WTC11 (cell line): ENCODE measurements at regions not wholly inside any gene's neighbourhood (a gene's known extent, or its start where the extent isn't known, plus 50 kb on each side); places are given as distances from the start of the nearest gene placed in this dataset.

Experiments used
- ATAC-seq: fragments of 200-7000 bp; cut with Tn5 transposase; 2 replicates; pipeline ENCODE4 v1.10.0; 2021; ENCODE audit warnings: mild to moderate bottlenecking, moderate library complexity
- CTCF ChIA-PET: fragments of 300-600 bp; sonication (Branson Sonifier 250); formaldehyde crosslinking; loops from one replicate; lab custom pipeline; 2021; ENCODE audit warnings: antibody characterized with exemption; lab: Charles Lee
- POLR2A ChIA-PET: fragments of 350-600 bp; sonication (Branson Sonifier 250); formaldehyde crosslinking; loops from one replicate; lab custom pipeline; 2021; ENCODE audit warnings: antibody characterized with exemption; lab: Charles Lee
- DNase-seq: peaks from one replicate; pipeline ENCODE4 v3.0.0; 2021; ENCODE audit warnings: low spot score
- H3K27ac Mint-ChIP-seq: 2 replicates; pipeline ENCODE4 v1.8.0; 2021; ENCODE audit warnings: mixed read lengths
- H3K27me3 Mint-ChIP-seq: 2 replicates; pipeline ENCODE4 v1.8.0; 2021; ENCODE audit warnings: low read depth, mild to moderate bottlenecking, moderate library complexity, mixed read lengths
- H3K36me3 Mint-ChIP-seq: 2 replicates; pipeline ENCODE4 v1.8.0; 2021; ENCODE audit warnings: mixed read lengths
- H3K4me1 Mint-ChIP-seq: 2 replicates; pipeline ENCODE4 v1.8.0; 2022; ENCODE audit warnings: mixed read lengths
- H3K4me3 Mint-ChIP-seq: 2 replicates; pipeline ENCODE4 v1.8.0; 2021; ENCODE audit warnings: mild to moderate bottlenecking, moderate library complexity, mixed read lengths
- H3K9me3 Mint-ChIP-seq: 2 replicates; pipeline ENCODE4 v1.8.0; 2021; ENCODE audit warnings: mixed read lengths
- ATF2 ChIP-seq: sonication (generic); formaldehyde crosslinking; IDR thresholded peaks from 2 replicates; pipeline ENCODE4 v1.8.1; 2022; ENCODE audit warnings: low read depth, missing genetic modification reagents, borderline replicate concordance
- ELF4 ChIP-seq: sonication (generic); formaldehyde crosslinking; IDR thresholded peaks from 2 replicates; pipeline ENCODE4 v1.8.1; 2022; ENCODE audit warnings: low read depth, mild to moderate bottlenecking, moderate library complexity, missing genetic modification reagents
- MLX ChIP-seq: sonication (generic); formaldehyde crosslinking; IDR thresholded peaks from 2 replicates; pipeline ENCODE4 v1.8.1; 2023; ENCODE audit warnings: mild to moderate bottlenecking, missing genetic modification reagents, moderate library complexity
- SMAD4 ChIP-seq: sonication (generic); formaldehyde crosslinking; IDR thresholded peaks from 2 replicates; pipeline ENCODE4 v1.8.0; 2022; ENCODE audit warnings: mild to moderate bottlenecking, missing genetic modification reagents
- ZBTB43 ChIP-seq: sonication (generic); formaldehyde crosslinking; IDR thresholded peaks from 2 replicates; pipeline ENCODE4 v1.8.1; 2023; ENCODE audit warnings: mild to moderate bottlenecking, missing genetic modification reagents
- TF ChIP-seq, protein P1 (sequence below): sonication (generic); formaldehyde crosslinking; IDR thresholded peaks from 2 replicates; pipeline ENCODE4 v1.8.0; 2022; ENCODE audit warnings: missing genetic modification reagents
- TF ChIP-seq, protein P2 (sequence below): sonication (generic); formaldehyde crosslinking; IDR thresholded peaks from 2 replicates; pipeline ENCODE4 v1.8.0; 2022; ENCODE audit warnings: mild to moderate bottlenecking, missing genetic modification reagents
- TF ChIP-seq, protein P3 (sequence below): fragments of 200-600 bp; IDR thresholded peaks from 2 replicates; pipeline ENCODE4 v1.8.0; 2022; ENCODE audit warnings: antibody characterized with exemption
- TF ChIP-seq, protein P4 (sequence below): sonication (generic); formaldehyde crosslinking; IDR thresholded peaks from 2 replicates; pipeline ENCODE4 v1.8.1; 2023; ENCODE audit warnings: mild to moderate bottlenecking, missing genetic modification reagents, borderline replicate concordance
- TF ChIP-seq, protein P5 (sequence below): sonication (generic); formaldehyde crosslinking; IDR thresholded peaks from 2 replicates; pipeline ENCODE4 v1.8.1; 2022; ENCODE audit warnings: low read depth, mild to moderate bottlenecking, moderate library complexity, missing genetic modification reagents, borderline replicate concordance
- TF ChIP-seq, protein P6 (sequence below): sonication (generic); formaldehyde crosslinking; IDR thresholded peaks from 2 replicates; pipeline ENCODE4 v1.8.0; 2023; ENCODE audit warnings: missing genetic modification reagents, mild to moderate bottlenecking, borderline replicate concordance

DNA sequence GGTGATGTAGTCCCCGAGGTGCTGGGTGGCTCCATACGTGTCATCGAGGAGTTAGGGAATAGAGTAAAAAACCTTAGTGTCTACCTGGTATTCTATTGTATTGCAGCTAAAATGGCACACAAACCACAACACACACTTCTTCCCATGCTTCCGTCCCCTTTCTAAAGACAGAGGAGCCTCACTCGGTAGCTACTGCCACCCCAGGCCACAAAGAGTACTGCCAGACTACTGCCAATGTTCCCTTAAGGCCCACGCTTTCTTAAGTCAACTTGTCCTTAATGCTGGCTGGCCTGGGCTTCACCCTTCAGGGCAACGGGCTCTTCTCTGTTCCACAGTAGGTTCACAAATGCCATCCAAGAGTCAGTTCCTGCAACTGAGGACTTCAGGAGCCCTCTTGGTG lies 673.0 kb downstream of the ELAVL2 start:
- ChIA-PET POLR2A (no interaction called here), CTCF (interaction anchor here (0.6 to 0.7 kb wide), 2 partner anchors 10 to 122 kb away, joined by 5 to 7 read pairs; no protein-coding TSS in a partner anchor)
- Mint-ChIP-seq H3K27ac (no peak overlapping the region), H3K36me3 (no peaks in the 10 kb centered on the region), H3K27me3 (no peaks in the 10 kb centered on the region), H3K4me1 (peaks cover 18% of the 10 kb centered on the region), H3K9me3 (peaks cover 25% of the 10 kb centered on the region), H3K4me3 (no peak overlapping the region)
- peak; percentile 86 for ATAC-seq
- no peak for TF ChIP-seq MLX (CRISPR knock-in tag)
- TF ChIP-seq, protein P1, sequence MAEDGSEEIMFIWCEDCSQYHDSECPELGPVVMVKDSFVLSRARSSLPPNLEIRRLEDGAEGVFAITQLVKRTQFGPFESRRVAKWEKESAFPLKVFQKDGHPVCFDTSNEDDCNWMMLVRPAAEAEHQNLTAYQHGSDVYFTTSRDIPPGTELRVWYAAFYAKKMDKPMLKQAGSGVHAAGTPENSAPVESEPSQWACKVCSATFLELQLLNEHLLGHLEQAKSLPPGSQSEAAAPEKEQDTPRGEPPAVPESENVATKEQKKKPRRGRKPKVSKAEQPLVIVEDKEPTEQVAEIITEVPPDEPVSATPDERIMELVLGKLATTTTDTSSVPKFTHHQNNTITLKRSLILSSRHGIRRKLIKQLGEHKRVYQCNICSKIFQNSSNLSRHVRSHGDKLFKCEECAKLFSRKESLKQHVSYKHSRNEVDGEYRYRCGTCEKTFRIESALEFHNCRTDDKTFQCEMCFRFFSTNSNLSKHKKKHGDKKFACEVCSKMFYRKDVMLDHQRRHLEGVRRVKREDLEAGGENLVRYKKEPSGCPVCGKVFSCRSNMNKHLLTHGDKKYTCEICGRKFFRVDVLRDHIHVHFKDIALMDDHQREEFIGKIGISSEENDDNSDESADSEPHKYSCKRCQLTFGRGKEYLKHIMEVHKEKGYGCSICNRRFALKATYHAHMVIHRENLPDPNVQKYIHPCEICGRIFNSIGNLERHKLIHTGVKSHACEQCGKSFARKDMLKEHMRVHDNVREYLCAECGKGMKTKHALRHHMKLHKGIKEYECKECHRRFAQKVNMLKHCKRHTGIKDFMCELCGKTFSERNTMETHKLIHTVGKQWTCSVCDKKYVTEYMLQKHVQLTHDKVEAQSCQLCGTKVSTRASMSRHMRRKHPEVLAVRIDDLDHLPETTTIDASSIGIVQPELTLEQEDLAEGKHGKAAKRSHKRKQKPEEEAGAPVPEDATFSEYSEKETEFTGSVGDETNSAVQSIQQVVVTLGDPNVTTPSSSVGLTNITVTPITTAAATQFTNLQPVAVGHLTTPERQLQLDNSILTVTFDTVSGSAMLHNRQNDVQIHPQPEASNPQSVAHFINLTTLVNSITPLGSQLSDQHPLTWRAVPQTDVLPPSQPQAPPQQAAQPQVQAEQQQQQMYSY (CRISPR knock-in tag): no peak
- TF ChIP-seq, protein P2, sequence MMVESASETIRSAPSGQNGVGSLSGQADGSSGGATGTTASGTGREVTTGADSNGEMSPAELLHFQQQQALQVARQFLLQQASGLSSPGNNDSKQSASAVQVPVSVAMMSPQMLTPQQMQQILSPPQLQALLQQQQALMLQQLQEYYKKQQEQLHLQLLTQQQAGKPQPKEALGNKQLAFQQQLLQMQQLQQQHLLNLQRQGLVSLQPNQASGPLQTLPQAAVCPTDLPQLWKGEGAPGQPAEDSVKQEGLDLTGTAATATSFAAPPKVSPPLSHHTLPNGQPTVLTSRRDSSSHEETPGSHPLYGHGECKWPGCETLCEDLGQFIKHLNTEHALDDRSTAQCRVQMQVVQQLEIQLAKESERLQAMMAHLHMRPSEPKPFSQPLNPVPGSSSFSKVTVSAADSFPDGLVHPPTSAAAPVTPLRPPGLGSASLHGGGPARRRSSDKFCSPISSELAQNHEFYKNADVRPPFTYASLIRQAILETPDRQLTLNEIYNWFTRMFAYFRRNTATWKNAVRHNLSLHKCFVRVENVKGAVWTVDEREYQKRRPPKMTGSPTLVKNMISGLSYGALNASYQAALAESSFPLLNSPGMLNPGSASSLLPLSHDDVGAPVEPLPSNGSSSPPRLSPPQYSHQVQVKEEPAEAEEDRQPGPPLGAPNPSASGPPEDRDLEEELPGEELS: no peak
- TF ChIP-seq, protein P3, sequence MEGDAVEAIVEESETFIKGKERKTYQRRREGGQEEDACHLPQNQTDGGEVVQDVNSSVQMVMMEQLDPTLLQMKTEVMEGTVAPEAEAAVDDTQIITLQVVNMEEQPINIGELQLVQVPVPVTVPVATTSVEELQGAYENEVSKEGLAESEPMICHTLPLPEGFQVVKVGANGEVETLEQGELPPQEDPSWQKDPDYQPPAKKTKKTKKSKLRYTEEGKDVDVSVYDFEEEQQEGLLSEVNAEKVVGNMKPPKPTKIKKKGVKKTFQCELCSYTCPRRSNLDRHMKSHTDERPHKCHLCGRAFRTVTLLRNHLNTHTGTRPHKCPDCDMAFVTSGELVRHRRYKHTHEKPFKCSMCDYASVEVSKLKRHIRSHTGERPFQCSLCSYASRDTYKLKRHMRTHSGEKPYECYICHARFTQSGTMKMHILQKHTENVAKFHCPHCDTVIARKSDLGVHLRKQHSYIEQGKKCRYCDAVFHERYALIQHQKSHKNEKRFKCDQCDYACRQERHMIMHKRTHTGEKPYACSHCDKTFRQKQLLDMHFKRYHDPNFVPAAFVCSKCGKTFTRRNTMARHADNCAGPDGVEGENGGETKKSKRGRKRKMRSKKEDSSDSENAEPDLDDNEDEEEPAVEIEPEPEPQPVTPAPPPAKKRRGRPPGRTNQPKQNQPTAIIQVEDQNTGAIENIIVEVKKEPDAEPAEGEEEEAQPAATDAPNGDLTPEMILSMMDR: 0 out of 2 replicates have a peak, but pooled peaks have one; percentile 19
- DNase-seq: peak; percentile 19

GRCh38 chr9:23160491-23160890 lies 665.5 kb downstream of the ELAVL2 start:
- H3K4me3 Mint-ChIP-seq: no peak overlapping the region
- CTCF ChIA-PET: no interaction called here
- TF ChIP-seq SMAD4 (CRISPR knock-in tag) (no peak), ATF2 (CRISPR knock-in tag) (no peak), ZBTB43 (CRISPR knock-in tag) (no peak), ELF4 (CRISPR knock-in tag) (no peak)
- TF ChIP-seq, protein P4, sequence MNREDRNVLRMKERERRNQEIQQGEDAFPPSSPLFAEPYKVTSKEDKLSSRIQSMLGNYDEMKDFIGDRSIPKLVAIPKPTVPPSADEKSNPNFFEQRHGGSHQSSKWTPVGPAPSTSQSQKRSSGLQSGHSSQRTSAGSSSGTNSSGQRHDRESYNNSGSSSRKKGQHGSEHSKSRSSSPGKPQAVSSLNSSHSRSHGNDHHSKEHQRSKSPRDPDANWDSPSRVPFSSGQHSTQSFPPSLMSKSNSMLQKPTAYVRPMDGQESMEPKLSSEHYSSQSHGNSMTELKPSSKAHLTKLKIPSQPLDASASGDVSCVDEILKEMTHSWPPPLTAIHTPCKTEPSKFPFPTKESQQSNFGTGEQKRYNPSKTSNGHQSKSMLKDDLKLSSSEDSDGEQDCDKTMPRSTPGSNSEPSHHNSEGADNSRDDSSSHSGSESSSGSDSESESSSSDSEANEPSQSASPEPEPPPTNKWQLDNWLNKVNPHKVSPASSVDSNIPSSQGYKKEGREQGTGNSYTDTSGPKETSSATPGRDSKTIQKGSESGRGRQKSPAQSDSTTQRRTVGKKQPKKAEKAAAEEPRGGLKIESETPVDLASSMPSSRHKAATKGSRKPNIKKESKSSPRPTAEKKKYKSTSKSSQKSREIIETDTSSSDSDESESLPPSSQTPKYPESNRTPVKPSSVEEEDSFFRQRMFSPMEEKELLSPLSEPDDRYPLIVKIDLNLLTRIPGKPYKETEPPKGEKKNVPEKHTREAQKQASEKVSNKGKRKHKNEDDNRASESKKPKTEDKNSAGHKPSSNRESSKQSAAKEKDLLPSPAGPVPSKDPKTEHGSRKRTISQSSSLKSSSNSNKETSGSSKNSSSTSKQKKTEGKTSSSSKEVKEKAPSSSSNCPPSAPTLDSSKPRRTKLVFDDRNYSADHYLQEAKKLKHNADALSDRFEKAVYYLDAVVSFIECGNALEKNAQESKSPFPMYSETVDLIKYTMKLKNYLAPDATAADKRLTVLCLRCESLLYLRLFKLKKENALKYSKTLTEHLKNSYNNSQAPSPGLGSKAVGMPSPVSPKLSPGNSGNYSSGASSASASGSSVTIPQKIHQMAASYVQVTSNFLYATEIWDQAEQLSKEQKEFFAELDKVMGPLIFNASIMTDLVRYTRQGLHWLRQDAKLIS (CRISPR knock-in tag): no peak
- TF ChIP-seq, protein P5, sequence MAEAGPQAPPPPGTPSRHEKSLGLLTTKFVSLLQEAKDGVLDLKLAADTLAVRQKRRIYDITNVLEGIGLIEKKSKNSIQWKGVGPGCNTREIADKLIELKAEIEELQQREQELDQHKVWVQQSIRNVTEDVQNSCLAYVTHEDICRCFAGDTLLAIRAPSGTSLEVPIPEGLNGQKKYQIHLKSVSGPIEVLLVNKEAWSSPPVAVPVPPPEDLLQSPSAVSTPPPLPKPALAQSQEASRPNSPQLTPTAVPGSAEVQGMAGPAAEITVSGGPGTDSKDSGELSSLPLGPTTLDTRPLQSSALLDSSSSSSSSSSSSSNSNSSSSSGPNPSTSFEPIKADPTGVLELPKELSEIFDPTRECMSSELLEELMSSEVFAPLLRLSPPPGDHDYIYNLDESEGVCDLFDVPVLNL: no peak
- TF ChIP-seq, protein P6, sequence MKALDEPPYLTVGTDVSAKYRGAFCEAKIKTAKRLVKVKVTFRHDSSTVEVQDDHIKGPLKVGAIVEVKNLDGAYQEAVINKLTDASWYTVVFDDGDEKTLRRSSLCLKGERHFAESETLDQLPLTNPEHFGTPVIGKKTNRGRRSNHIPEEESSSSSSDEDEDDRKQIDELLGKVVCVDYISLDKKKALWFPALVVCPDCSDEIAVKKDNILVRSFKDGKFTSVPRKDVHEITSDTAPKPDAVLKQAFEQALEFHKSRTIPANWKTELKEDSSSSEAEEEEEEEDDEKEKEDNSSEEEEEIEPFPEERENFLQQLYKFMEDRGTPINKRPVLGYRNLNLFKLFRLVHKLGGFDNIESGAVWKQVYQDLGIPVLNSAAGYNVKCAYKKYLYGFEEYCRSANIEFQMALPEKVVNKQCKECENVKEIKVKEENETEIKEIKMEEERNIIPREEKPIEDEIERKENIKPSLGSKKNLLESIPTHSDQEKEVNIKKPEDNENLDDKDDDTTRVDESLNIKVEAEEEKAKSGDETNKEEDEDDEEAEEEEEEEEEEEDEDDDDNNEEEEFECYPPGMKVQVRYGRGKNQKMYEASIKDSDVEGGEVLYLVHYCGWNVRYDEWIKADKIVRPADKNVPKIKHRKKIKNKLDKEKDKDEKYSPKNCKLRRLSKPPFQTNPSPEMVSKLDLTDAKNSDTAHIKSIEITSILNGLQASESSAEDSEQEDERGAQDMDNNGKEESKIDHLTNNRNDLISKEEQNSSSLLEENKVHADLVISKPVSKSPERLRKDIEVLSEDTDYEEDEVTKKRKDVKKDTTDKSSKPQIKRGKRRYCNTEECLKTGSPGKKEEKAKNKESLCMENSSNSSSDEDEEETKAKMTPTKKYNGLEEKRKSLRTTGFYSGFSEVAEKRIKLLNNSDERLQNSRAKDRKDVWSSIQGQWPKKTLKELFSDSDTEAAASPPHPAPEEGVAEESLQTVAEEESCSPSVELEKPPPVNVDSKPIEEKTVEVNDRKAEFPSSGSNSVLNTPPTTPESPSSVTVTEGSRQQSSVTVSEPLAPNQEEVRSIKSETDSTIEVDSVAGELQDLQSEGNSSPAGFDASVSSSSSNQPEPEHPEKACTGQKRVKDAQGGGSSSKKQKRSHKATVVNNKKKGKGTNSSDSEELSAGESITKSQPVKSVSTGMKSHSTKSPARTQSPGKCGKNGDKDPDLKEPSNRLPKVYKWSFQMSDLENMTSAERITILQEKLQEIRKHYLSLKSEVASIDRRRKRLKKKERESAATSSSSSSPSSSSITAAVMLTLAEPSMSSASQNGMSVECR: no peak
- TF ChIP-seq, all 79 proteins: peak for 0
- no peak for DNase-seq
- Mint-ChIP-seq H3K36me3 (no peaks in the 10 kb centered on the region), H3K27ac (no peak overlapping the region), H3K4me1 (peaks cover 9% of the 10 kb centered on the region), H3K27me3 (no peaks in the 10 kb centered on the region), H3K9me3 (peaks cover 17% of the 10 kb centered on the region)
- POLR2A ChIA-PET: no interaction called here
- no peak for ATAC-seq
